ENCODE measurements at regions not wholly inside any gene's neighbourhood (a gene's known extent, or its start where the extent isn't known, plus 50 kb on each side); places are given as distances from the start of the nearest gene placed in this dataset.

DNA sequence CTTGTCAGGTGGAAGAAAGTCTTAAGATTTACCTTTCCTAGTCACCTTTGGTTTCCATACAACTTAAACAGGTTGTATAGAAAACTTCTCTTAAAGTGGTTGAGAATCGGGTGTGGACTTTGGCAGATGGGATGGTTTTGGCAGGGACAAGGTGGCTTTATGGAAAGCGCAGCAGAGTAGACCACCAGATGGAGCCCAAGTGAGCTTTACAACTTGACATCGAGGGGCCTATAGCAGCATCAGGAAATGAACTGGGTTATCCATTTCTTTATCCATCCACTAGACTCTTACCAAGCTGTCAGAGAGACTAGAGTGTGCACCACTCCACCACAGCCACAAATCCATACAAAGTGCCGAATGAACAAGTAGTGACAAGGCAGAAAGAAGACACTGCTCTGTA, 85.3 kb upstream of the MBNL1 start:
- DNase-seq (ENCODE audit: low read depth, low spot score) (peak; percentile 46), ATAC-seq (peak; percentile 93)
- Histone ChIP-seq H3K27me3 (ENCODE audit: insufficient read depth, low read length) (no peaks in the 10 kb centered on the region), H4K20me1 (ENCODE audit: insufficient read depth) (no peaks in the 10 kb centered on the region), H2AFZ (ENCODE audit: low read depth, low read length, poor library complexity, severe bottlenecking) (peak overlapping the region; percentile 29), H3K4me2 (ENCODE audit: low read length) (no peak overlapping the region), H3K9ac (ENCODE audit: low read length) (no peak overlapping the region), H3K9me3 (ENCODE audit: control insufficient read depth in 1 of 2, insufficient read depth in 1 of 2, low read depth in 1 of 2, low read length in 2 of 2) (no peaks in the 10 kb centered on the region), H3K79me2 (ENCODE audit: insufficient read depth, low read length) (no peaks in the 10 kb centered on the region), H3K4me3 (replicated peaks in 1 of 2; ENCODE audit: low read depth in 1 of 2, low read length in 2 of 2) (no peak overlapping the region), H3K4me1 (ENCODE audit: control insufficient read depth in 1 of 2, insufficient read depth in 2 of 2, low read length in 2 of 2) (no peaks in the 10 kb centered on the region), H3K27ac (ENCODE audit: low read depth, low read length) (no peak overlapping the region), H3K9me2 (ENCODE audit: insufficient read depth) (no peaks in the 10 kb centered on the region), H3K36me3 (ENCODE audit: control insufficient read depth in 1 of 2, insufficient read depth in 2 of 2, low read length in 2 of 2) (no peaks in the 10 kb centered on the region)
- ChIA-PET CTCF (interaction anchor here (1.0 to 2.3 kb wide), 3 partner anchors 261 to 289 kb away, joined by 3 to 12 read pairs (median 5); no protein-coding TSS in a partner anchor), RAD21 (ENCODE audit: low non-redundant PET in 1 of 2, low total read pairs in 2 of 2, uncharacterized antibody in 2 of 2, unreplicated experiment in 2 of 2) (interaction anchor here (0.7 to 0.9 kb wide), 3 partner anchors 216 to 261 kb away, joined by 3 to 5 read pairs (median 4); no protein-coding TSS in a partner anchor), POLR2A (no interaction called here)
- no TSS peak for BruUV-seq (replicated peaks)
- no peak for TF ChIP-seq FOSL1 (IDR thresholded peaks at IDR 0.05; ENCODE audit: low read depth)
- TF ChIP-seq, protein P1, sequence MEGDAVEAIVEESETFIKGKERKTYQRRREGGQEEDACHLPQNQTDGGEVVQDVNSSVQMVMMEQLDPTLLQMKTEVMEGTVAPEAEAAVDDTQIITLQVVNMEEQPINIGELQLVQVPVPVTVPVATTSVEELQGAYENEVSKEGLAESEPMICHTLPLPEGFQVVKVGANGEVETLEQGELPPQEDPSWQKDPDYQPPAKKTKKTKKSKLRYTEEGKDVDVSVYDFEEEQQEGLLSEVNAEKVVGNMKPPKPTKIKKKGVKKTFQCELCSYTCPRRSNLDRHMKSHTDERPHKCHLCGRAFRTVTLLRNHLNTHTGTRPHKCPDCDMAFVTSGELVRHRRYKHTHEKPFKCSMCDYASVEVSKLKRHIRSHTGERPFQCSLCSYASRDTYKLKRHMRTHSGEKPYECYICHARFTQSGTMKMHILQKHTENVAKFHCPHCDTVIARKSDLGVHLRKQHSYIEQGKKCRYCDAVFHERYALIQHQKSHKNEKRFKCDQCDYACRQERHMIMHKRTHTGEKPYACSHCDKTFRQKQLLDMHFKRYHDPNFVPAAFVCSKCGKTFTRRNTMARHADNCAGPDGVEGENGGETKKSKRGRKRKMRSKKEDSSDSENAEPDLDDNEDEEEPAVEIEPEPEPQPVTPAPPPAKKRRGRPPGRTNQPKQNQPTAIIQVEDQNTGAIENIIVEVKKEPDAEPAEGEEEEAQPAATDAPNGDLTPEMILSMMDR (IDR thresholded peaks at IDR 0.05 in 2 of 3, conservative IDR thresholded peaks at IDR 0.05 in 1 of 3; ENCODE audit: borderline replicate concordance in 1 of 3, insufficient read depth in 1 of 3, low read depth in 2 of 3, low read length in 2 of 3): peak; percentile 17 to 58 (median 50); a peak in 4 of 6 replicates
- peak; percentile 68 for TF ChIP-seq RAD21 (IDR thresholded peaks at IDR 0.05; ENCODE audit: low read depth)
- TF ChIP-seq SRF (IDR thresholded peaks at IDR 0.05; ENCODE audit: low read depth): no peak
- peak; percentile 19; the same call in 1 of the 2 replicates for TF ChIP-seq CBX3 (IDR thresholded peaks at IDR 0.05; ENCODE audit: low read depth)
- no peak for TF ChIP-seq POLR2AphosphoS5 (IDR thresholded peaks at IDR 0.05; ENCODE audit: low read depth, low read length)
- no peak for TF ChIP-seq TCF7L2 (IDR thresholded peaks at IDR 0.05; ENCODE audit: borderline replicate concordance, extremely low read depth, insufficient read depth, insufficient read length)
- TF ChIP-seq, protein P2, sequence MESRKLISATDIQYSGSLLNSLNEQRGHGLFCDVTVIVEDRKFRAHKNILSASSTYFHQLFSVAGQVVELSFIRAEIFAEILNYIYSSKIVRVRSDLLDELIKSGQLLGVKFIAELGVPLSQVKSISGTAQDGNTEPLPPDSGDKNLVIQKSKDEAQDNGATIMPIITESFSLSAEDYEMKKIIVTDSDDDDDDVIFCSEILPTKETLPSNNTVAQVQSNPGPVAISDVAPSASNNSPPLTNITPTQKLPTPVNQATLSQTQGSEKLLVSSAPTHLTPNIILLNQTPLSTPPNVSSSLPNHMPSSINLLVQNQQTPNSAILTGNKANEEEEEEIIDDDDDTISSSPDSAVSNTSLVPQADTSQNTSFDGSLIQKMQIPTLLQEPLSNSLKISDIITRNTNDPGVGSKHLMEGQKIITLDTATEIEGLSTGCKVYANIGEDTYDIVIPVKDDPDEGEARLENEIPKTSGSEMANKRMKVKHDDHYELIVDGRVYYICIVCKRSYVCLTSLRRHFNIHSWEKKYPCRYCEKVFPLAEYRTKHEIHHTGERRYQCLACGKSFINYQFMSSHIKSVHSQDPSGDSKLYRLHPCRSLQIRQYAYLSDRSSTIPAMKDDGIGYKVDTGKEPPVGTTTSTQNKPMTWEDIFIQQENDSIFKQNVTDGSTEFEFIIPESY (IDR thresholded peaks at IDR 0.05; ENCODE audit: extremely low read depth, insufficient replicate concordance, low read length): no peak
- no peak for TF ChIP-seq ZFX (IDR thresholded peaks at IDR 0.05)
- no peak for TF ChIP-seq JUND (IDR thresholded peaks at IDR 0.05)
- no peak for TF ChIP-seq REST (IDR thresholded peaks at IDR 0.05; ENCODE audit: low read depth)
- intact Hi-C loops (cut with micrococcal nuclease): loop anchor here (2.0 kb wide), 1 partner anchor 261 kb away; no protein-coding TSS in a partner anchor

All from HCT116 (cell line).